ENCODE measurements at regions not wholly inside any gene's neighbourhood (a gene's known extent, or its start where the extent isn't known, plus 50 kb on each side); places are given as distances from the start of the nearest gene placed in this dataset.

DNA sequence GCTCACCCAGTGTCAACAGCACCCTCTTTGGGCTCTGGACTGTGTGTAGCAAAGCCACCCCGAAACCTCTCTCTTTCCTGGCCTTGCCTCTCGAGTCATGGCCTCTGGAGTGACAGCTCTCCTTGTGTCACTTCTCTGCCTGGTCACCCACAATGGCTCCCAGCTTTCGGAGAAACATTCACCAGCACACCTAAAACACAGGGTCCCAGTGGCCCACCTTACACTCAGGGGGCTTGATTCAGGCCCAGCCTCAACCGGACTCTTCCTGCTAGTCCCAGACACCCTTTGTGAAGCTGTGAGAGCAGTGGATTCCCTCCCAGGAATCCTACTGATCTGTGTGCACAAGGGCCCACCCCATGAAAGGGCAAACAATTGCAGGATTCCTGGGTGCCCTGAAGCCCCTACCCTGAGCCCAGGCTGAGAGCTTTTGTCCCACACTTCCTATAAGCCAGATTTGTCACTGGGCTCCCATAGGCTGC is 137.2 kb upstream of the HAAO start:
- H3K4me3 ChIP-seq = no peak overlapping the region
- H2AFZ ChIP-seq (ENCODE audit: control insufficient read depth, low read depth, low read length) = no peak overlapping the region
- 51% methylated on average over 4 of the region's 4 CpGs for WGBS (ENCODE audit: insufficient coverage, insufficient replicate concordance, low lambda C conversion rate, missing lambda C conversion rate)
- no peaks in the 10 kb centered on the region for H3K4me1 ChIP-seq (ENCODE audit: control insufficient read depth, insufficient read depth, low read length)
- no peaks in the 10 kb centered on the region for H3K36me3 ChIP-seq (ENCODE audit: control insufficient read depth in 2 of 2, insufficient read depth in 2 of 2, low read length in 1 of 2)
- DNase-seq (ENCODE audit: low read depth, low spot score) (no peak), FAIRE-seq (no peak), ATAC-seq (no peak)
- in situ Hi-C loops (cut with MboI) = no loop called here
- no peak for TF ChIP-seq HDAC2 (IDR thresholded peaks at IDR 0.05)
- no peak for TF ChIP-seq CHD4 (IDR thresholded peaks at IDR 0.05)
- no peak for TF ChIP-seq SMARCA5 (IDR thresholded peaks at IDR 0.05)
- no peak for TF ChIP-seq IKZF1 (conservative IDR thresholded peaks at IDR 0.05)
- TF ChIP-seq PAX8 (IDR thresholded peaks at IDR 0.05) = no peak
- TF ChIP-seq CHD2 (IDR thresholded peaks at IDR 0.05; ENCODE audit: borderline replicate concordance, low read depth, low read length) = no peak
- TF ChIP-seq, protein P1, sequence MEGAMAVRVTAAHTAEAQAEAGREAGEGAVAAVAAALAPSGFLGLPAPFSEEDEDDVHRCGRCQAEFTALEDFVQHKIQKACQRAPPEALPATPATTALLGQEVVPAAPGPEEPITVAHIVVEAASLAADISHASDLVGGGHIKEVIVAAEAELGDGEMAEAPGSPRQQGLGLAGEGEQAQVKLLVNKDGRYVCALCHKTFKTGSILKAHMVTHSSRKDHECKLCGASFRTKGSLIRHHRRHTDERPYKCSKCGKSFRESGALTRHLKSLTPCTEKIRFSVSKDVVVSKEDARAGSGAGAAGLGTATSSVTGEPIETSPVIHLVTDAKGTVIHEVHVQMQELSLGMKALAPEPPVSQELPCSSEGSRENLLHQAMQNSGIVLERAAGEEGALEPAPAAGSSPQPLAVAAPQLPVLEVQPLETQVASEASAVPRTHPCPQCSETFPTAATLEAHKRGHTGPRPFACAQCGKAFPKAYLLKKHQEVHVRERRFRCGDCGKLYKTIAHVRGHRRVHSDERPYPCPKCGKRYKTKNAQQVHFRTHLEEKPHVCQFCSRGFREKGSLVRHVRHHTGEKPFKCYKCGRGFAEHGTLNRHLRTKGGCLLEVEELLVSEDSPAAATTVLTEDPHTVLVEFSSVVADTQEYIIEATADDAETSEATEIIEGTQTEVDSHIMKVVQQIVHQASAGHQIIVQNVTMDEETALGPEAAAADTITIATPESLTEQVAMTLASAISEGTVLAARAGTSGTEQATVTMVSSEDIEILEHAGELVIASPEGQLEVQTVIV (IDR thresholded peaks at IDR 0.05; ENCODE audit: borderline replicate concordance, partially characterized antibody) = no peak
- TF ChIP-seq MTA3 (IDR thresholded peaks at IDR 0.05; ENCODE audit: borderline replicate concordance, low read length) = no peak
- no peak for TF ChIP-seq ZNF274 (IDR thresholded peaks at IDR 0.05; ENCODE audit: insufficient read depth, insufficient read length)
- TF ChIP-seq, protein P2, sequence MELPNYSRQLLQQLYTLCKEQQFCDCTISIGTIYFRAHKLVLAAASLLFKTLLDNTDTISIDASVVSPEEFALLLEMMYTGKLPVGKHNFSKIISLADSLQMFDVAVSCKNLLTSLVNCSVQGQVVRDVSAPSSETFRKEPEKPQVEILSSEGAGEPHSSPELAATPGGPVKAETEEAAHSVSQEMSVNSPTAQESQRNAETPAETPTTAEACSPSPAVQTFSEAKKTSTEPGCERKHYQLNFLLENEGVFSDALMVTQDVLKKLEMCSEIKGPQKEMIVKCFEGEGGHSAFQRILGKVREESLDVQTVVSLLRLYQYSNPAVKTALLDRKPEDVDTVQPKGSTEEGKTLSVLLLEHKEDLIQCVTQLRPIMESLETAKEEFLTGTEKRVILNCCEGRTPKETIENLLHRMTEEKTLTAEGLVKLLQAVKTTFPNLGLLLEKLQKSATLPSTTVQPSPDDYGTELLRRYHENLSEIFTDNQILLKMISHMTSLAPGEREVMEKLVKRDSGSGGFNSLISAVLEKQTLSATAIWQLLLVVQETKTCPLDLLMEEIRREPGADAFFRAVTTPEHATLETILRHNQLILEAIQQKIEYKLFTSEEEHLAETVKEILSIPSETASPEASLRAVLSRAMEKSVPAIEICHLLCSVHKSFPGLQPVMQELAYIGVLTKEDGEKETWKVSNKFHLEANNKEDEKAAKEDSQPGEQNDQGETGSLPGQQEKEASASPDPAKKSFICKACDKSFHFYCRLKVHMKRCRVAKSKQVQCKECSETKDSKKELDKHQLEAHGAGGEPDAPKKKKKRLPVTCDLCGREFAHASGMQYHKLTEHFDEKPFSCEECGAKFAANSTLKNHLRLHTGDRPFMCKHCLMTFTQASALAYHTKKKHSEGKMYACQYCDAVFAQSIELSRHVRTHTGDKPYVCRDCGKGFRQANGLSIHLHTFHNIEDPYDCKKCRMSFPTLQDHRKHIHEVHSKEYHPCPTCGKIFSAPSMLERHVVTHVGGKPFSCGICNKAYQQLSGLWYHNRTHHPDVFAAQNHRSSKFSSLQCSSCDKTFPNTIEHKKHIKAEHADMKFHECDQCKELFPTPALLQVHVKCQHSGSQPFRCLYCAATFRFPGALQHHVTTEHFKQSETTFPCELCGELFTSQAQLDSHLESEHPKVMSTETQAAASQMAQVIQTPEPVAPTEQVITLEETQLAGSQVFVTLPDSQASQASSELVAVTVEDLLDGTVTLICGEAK (IDR thresholded peaks at IDR 0.05; ENCODE audit: borderline replicate concordance) = no peak
- no peak for TF ChIP-seq BACH1 (IDR thresholded peaks at IDR 0.05; ENCODE audit: borderline replicate concordance)
- no peak for TF ChIP-seq IKZF2 (IDR thresholded peaks at IDR 0.05)
- TF ChIP-seq, protein P3, sequence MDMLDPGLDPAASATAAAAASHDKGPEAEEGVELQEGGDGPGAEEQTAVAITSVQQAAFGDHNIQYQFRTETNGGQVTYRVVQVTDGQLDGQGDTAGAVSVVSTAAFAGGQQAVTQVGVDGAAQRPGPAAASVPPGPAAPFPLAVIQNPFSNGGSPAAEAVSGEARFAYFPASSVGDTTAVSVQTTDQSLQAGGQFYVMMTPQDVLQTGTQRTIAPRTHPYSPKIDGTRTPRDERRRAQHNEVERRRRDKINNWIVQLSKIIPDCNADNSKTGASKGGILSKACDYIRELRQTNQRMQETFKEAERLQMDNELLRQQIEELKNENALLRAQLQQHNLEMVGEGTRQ (IDR thresholded peaks at IDR 0.05; ENCODE audit: borderline replicate concordance, low read depth, low read length) = no peak
- ChIA-PET CTCF (interaction anchor here (0.9 to 3.6 kb wide), 6 partner anchors 15 to 199 kb away, joined by 3 to 18 read pairs (median 4); no protein-coding TSS in a partner anchor), SMC1A (ENCODE audit: uncharacterized antibody, unreplicated experiment) (interaction anchor here (0.6 to 2.2 kb wide), 4 partner anchors 15 to 117 kb away, joined by 3 to 5 read pairs (median 4); no protein-coding TSS in a partner anchor), POLR2A (no interaction called here), RAD21 (ENCODE audit: unreplicated experiment) (interaction anchor here (1.0 to 1.2 kb wide), 2 partner anchors 71 to 299 kb away, joined by 3 to 5 read pairs; no protein-coding TSS in a partner anchor)
- no peaks in the 10 kb centered on the region for H3K79me2 ChIP-seq (ENCODE audit: control insufficient read depth, insufficient read depth, low read length)
- no peaks in the 10 kb centered on the region for H3K9me3 ChIP-seq (replicated peaks; ENCODE audit: control insufficient read depth, insufficient read depth, low read length)
- BruUV-seq (replicated peaks) = no TSS peak
- no peak overlapping the region for H3K9ac ChIP-seq (ENCODE audit: control insufficient read depth, insufficient read depth, low read length)
- intact Hi-C loops (cut with micrococcal nuclease; ENCODE audit: unreplicated experiment) = no loop called here
- H3K4me2 ChIP-seq (ENCODE audit: control insufficient read depth, insufficient read depth) = no peak overlapping the region
- H3K27me3 ChIP-seq (replicated peaks in 1 of 2; ENCODE audit: control insufficient read depth in 2 of 2, insufficient read depth in 2 of 2, low read length in 1 of 2) = no peaks in the 10 kb centered on the region
- no peak overlapping the region for H3K27ac ChIP-seq (ENCODE audit: control insufficient read depth, insufficient read depth)
- H4K20me1 ChIP-seq (ENCODE audit: control insufficient read depth, insufficient read depth) = no peaks in the 10 kb centered on the region
